Sciatic nerve (tissue), 2 donors: ENCODE measurements at regions not wholly inside any gene's neighbourhood (a gene's known extent, or its start where the extent isn't known, plus 50 kb on each side); places are given as distances from the start of the nearest gene placed in this dataset.

Source experiments
- ATAC-seq: fragments of 200-7000 bp; cut with Tn5 transposase; one replicate; pipeline ENCODE4 v1.9.1; 2020; ENCODE audit warnings: mild to moderate bottlenecking, moderate library complexity
- DNase-seq: peaks from one replicate; pipeline ENCODE4 v3.0.0-alpha.2; 2020; ENCODE audit warnings: low spot score
- intact Hi-C: fragments of 100-400 bp; cut with DNase I; formaldehyde crosslinking; loops from one replicate; pipeline ENCODE4 v1.14.2; 2022
- donor health status: DM: no; HTN: no; CAD: no.
- donor health status: DM: no; HTN: no; CAD: no.

DNA sequence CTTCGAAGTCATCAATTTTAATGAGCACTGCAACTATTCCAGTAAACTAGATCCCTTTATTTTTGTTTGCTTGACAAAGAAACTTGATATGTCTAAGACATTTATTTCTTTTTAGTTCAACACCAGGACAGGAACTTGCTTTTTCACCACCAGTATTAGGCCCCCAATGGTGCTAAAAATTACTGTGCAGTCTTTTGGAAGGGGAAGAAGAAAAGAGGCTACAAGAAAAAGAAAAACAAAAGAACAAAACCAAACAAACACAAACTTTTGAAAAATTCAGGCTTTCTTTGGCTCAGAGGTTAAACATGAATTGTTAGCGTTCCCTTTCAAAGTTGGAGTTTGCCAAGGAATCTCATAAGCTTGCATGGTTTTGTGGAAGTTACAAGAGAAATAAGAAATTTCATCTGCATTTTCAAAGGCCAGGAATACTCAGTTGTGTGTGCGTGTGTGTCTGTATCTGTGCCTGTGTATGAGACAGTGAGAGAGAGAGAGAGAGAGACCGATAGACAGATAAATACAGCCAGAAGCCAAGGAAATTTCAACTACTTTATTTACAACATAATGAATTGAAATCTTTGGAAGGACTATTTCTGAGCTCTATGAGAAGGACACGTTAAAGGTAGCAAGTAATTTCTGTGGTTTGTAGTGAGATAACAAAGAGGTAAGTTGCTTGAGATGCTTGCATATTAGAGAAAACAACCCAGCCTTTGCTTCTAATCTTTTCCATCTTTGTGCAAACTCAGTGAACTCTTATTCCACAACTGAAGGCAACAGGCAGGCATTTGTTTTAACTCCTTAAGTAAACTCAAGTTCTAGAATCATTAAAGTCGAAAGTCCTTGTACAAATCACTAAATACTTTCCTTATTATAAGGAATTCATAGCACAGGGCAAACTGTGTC lies 171.0 kb upstream of the CITED2 start:
- DNase-seq (no peak), ATAC-seq (peak; percentile 63)
- intact Hi-C loops = no loop called here

GRCh38 chr6:139544701-139545057 lies 170.2 kb upstream of the CITED2 start:
- ATAC-seq = no peak
- intact Hi-C loops = loop anchor here (1.0 kb wide), 1 partner anchor 35 kb away; no protein-coding TSS in a partner anchor

DNA sequence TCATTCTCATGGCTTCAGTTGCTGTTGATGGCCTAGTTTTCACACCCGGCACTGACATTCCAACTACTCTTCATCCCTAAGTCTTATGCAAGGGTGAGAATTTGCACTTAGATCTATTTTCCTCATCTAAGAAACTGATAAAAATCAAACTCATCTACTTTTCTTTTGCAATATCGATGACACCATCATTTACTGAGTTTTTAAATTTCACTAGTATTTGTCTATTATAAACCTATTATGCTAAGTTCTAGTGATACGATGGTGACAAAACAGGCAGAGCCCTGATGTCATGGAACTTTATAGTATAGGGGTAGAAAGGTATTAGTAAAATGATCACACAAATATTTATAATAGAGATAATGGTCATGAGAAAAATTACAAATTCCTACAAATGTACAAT lies 167.9 kb upstream of the CITED2 start:
- DNase-seq = no peak
- intact Hi-C loops = no loop called here
- no peak for ATAC-seq

More at GRCh38 chr6:139544701-139545057, 170.2 kb upstream of the CITED2 start:
- no peak for DNase-seq

DNA sequence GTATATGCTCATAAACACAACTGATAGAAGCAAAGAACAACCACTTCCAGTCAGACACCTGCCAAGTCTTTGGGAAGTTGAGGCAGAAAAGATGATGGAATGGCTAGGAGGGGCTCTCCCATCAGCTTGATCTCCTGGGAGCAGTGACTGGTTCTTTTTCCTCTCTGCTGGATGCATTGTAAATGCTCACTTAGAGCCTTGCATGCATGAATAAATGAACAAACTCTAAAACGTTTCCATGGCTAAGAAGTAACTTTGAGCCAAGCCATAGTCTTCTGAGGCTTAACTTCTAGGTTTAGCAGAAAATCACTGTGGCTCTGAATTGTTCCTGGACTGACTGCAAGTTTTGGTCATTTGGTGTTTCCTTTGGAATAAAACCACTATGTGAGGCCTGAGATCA lies 166.4 kb upstream of the CITED2 start:
- ATAC-seq (no peak), DNase-seq (no peak)
- intact Hi-C loops = no loop called here

DNA sequence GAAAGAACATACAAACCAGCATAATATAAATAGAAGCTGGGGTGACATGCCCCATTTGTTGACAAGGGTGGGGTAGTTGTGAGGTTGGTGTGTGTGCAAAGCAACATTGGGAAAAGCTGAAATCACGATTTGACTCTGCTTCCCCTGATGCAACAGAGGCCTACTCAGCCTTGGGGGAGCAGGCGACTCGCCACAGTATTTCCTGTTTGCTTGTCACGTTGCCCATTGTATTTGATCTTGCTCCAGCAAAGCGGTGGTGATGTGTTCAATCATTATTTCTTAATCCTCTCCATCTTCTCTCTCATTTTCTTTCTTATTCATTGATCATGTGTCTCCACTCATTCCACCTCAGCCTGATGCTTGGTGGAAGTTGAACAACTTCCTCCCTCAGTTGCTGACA lies 165.8 kb upstream of the CITED2 start:
- intact Hi-C loops = no loop called here
- ATAC-seq = no peak
- DNase-seq = no peak

DNA sequence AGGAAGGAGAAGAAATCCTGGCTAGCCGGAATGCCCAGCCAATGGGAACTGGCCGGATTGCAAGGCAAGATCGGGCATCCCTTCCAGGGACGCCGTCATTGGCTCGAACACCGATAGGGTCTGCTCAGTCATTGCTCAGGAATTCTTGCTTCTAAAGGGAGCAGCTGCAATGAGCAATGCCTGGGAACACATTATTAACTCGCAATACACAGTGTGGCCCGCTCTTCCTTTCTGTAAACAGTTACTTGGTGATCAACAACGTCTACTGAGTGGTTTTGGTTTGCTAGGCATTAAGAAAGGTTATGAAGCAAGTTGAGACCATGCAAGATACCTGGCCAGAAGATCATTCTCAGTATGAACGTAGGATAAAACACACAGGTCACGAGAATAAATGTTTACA lies 165.4 kb upstream of the CITED2 start:
- peak; percentile 75 for ATAC-seq
- no peak for DNase-seq
- intact Hi-C loops = no loop called here

DNA sequence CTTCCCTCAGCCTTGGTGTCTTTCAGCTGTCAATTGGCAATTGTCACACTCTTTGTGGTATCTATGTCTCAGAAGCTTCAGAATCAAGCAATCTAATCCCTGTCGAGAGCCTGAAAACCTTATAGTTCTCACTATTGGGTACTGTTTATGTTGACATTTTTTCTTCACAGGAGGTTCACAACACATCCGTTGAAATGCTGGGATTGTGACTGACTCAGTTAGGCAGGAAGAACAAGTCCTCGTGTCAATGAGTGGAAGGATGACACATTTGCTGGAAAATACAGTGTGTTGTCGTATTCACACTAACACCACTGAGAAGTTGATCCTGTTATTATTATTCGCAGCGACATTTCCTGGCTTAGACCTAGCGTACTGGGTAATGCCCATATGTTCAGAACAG lies 163.9 kb upstream of the CITED2 start:
- intact Hi-C loops = no loop called here
- DNase-seq (no peak), ATAC-seq (no peak)

DNA sequence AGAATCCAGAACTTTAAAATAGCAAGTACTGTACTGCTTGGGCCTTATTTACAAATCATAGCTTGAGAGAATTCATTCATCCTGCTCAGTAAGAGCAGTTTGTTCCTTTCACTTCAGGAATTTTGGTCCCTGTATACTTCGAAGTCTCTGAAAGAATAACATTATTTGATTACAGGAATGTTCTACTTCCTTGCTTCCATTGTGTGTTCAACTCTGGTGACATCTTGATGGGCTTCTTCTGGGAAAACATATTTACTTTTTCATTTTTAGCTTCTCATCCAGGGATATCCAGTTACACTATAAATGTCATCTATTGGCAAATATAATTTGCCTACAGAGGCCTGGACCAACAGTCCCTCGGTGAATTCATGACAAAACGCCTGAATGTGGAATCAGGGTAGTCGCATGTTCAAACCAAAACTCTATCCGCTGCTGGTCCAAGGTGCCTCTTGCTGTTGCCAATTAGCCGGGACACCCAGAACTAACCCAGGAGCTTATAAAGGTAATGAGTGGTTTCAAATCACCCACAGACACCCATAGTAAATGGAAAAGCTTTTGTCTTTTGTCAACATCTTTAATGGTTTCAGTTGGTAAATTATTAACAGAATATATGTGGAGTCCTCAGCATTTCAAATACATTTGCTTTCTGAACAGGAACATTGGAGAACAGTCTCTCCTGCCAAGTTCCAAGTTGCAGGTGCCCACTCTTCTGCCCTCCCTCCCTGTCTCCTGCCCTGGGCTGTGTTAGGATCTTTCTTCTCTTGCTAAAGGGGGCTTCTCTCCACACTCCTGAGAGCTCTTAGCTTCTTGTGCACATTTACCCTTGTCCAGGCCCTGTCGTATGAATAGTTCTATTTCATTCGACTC lies 162.5 kb upstream of the CITED2 start:
- intact Hi-C loops = no loop called here
- DNase-seq (no peak), ATAC-seq (peak; percentile 24)

- intact Hi-C loops = no loop called here
- ATAC-seq (peak; percentile 4), DNase-seq (no peak)
Measured at GRCh38 chr6:139534472-139535115, 160.1 kb upstream of the CITED2 start.

DNA sequence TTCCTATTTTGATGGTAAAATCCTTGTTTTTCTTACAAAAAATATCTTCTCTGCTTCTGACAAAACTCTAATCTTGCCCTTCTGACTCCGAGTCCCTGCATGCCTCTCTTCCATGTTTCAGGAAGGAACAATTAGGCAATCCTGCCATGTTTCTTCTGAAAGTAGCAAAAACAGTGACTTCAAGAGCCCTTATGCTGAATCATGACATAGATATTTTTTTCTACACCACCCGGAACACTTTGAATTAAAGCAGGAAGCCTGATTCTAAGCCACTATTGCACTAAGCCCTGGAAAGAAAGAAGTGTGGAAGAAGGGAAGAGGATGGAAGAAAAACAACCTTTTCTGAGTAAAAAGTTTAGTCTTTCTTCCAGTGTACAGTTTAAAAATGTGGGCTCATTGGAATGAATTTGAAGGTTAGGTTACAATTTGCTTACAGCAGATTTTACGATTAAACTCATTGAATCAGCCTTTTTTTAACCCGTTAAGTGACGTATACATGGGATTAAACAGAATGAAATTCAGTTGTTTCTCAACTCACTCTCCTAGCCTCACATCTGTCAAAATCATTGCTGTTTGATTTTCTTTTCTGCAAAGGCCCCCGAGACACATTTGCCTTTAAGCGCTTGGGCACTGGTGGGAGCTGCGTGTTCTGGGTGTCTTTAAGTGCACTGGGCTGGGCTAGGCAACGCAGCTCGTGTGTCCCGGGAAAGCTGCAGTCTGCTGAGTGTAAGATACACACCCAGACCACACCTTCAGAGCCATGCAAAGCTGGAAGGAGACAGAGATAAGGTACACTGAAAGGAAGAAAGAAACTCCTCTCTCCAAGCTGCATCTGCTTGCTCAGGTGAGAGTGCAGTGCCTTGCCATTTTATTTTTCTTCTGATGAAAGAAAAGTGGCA lies 159.4 kb upstream of the CITED2 start:
- no peak for DNase-seq

DNA sequence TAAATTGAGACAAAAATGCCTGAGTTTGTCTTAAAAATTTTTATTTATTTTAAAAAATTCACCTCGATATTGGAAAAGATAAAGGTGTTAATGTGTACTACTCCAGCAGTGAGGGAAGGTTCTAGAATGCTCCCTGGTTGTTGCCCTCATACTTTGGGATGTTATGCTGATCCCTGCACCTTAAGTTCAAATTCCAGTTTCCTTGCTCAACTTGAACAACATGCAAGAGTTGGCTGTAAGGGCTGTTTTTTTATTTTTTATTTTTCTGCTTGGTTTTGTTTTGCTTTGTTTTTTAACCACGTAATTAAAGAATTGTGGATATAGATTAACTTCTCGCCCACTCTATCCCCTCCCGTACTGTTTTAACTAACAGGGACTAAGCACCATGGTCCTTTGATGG lies 158.7 kb upstream of the CITED2 start:
- ATAC-seq = peak; percentile 55
- intact Hi-C loops = no loop called here
- DNase-seq = no peak

More for the DNA sequence above, 159.4 kb upstream of the CITED2 start:
- ATAC-seq = peak; percentile 88
- intact Hi-C loops = no loop called here

- ATAC-seq = no peak
- intact Hi-C loops = no loop called here
- DNase-seq = no peak
Measured at GRCh38 chr6:139531148-139532115, 157.0 kb upstream of the CITED2 start.

DNA sequence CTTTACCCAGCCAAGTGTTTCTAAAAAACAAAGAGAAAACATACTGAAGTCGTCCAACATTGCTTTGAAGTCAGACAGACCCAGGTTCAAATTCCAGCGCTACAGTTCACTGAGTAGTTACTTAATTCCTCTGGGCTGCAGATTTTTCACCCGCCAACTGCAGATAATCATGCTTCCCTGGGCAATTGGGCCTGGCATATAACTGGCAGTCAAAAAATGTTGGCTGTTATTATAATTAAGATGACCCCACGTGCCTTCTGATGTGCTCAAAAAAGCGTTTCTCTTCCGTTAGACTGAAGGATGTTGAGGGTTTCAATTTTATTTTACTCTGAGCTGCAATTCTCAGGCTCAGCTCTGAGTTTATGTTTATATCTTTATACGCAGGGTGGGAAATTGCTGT lies 156.1 kb upstream of the CITED2 start:
- ATAC-seq (no peak), DNase-seq (no peak)
- intact Hi-C loops = no loop called here

DNA sequence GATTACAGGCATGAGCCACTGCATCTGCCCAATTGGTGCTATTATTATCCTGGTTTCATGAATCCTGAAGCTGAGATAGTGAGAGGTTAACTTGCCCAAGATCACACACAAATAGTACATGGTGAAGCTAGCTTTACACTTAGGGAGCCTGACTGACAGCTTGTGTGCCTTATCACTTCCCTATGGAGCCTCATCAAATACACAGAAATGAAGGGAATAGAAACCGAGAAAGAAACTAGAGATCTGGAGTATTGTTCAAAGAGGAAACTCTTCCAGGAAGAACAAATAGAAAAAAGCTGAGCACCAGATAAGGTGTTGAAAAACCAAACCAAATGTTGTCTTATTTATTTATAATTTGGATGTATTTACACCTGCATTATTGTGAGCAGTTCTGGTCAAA lies 155.0 kb upstream of the CITED2 start:
- intact Hi-C loops = no loop called here
- DNase-seq (no peak), ATAC-seq (no peak)

DNA sequence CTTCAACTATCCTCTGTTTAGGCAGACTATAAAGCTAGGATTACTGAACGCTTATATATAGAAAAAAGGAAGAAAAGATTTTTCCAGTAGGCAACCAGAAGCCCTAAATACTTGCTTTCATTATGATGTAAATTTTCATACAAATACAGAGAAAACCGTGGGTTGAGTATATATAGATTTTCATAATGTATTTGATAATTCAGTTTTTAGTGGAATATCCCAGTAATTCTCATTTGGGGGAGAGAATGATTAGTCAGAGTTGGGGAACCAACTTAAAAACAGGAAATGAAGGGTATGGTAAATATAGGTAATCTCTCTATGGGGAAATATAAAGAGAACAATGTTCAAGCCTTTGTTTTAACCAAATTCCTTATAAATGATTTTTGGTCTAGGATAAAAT lies 154.0 kb upstream of the CITED2 start:
- DNase-seq (no peak), ATAC-seq (no peak)
- intact Hi-C loops = no loop called here

DNA sequence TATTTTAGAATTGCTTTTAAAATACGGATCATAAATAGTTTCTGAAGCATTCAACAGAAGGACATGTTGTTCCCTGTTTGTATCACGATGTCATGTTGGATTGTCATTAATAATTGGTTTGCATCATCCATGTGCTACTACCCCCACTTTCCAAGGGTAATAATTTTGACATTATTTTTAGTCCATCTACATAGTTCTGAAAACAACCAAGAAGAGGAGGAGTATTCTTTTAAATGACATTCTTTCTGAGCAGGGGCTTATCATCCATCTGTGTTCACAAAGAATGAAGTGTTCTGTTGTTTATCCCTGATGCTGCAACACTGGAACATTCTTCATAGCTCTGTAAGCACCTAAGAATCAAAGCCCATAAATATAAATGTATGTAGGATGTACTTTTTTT lies 151.0 kb upstream of the CITED2 start:
- no peak for DNase-seq
- intact Hi-C loops = no loop called here
- ATAC-seq = no peak

GRCh38 chr6:139523986-139524385 lies 149.5 kb upstream of the CITED2 start:
- intact Hi-C loops = no loop called here
- ATAC-seq (no peak), DNase-seq (no peak)
